WTC11 (cell line): ENCODE measurements at regions not wholly inside any gene's neighbourhood (a gene's known extent, or its start where the extent isn't known, plus 50 kb on each side); places are given as distances from the start of the nearest gene placed in this dataset.

ENCODE experiments used
- ATAC-seq: fragments of 200-7000 bp; cut with Tn5 transposase; 2 replicates; pipeline ENCODE4 v1.10.0; 2021; ENCODE audit warnings: mild to moderate bottlenecking, moderate library complexity
- CTCF ChIA-PET: fragments of 300-600 bp; sonication (Branson Sonifier 250); formaldehyde crosslinking; loops from one replicate; lab custom pipeline; 2021; ENCODE audit warnings: antibody characterized with exemption; lab: Charles Lee
- POLR2A ChIA-PET: fragments of 350-600 bp; sonication (Branson Sonifier 250); formaldehyde crosslinking; loops from one replicate; lab custom pipeline; 2021; ENCODE audit warnings: antibody characterized with exemption; lab: Charles Lee
- DNase-seq: peaks from one replicate; pipeline ENCODE4 v3.0.0; 2021; ENCODE audit warnings: low spot score
- H3K27ac Mint-ChIP-seq: 2 replicates; pipeline ENCODE4 v1.8.0; 2021; ENCODE audit warnings: mixed read lengths
- H3K27me3 Mint-ChIP-seq: 2 replicates; pipeline ENCODE4 v1.8.0; 2021; ENCODE audit warnings: low read depth, mild to moderate bottlenecking, moderate library complexity, mixed read lengths
- H3K36me3 Mint-ChIP-seq: 2 replicates; pipeline ENCODE4 v1.8.0; 2021; ENCODE audit warnings: mixed read lengths
- H3K4me1 Mint-ChIP-seq: 2 replicates; pipeline ENCODE4 v1.8.0; 2022; ENCODE audit warnings: mixed read lengths
- H3K4me3 Mint-ChIP-seq: 2 replicates; pipeline ENCODE4 v1.8.0; 2021; ENCODE audit warnings: mild to moderate bottlenecking, moderate library complexity, mixed read lengths
- H3K9me3 Mint-ChIP-seq: 2 replicates; pipeline ENCODE4 v1.8.0; 2021; ENCODE audit warnings: mixed read lengths
- AFF4 ChIP-seq: sonication (generic); formaldehyde crosslinking; IDR thresholded peaks from 2 replicates; pipeline ENCODE4 v1.8.1; 2023; ENCODE audit warnings: mild to moderate bottlenecking, missing genetic modification reagents, borderline replicate concordance
- CBFB ChIP-seq: sonication (generic); formaldehyde crosslinking; IDR thresholded peaks from 2 replicates; pipeline ENCODE4 v1.8.1; 2022; ENCODE audit warnings: mild to moderate bottlenecking, low read depth, missing genetic modification reagents
- CDX4 ChIP-seq: fragments of 250-450 bp; sonication (Bioruptor Pico); IDR thresholded peaks from 2 replicates; pipeline ENCODE4 v1.9.0; 2021; ENCODE audit warnings: moderate library complexity, mild to moderate bottlenecking, inconsistent platforms, borderline replicate concordance
- ETV6 ChIP-seq: sonication (generic); formaldehyde crosslinking; IDR thresholded peaks from 2 replicates; pipeline ENCODE4 v1.8.1; 2022; ENCODE audit warnings: mild to moderate bottlenecking, missing genetic modification reagents
- GTF2I ChIP-seq: fragments of 250-450 bp; sonication (Bioruptor Pico); conservative IDR thresholded peaks from 2 replicates; pipeline ENCODE4 v1.4.0; 2021; ENCODE audit warnings: mild to moderate bottlenecking
- HMGA2 ChIP-seq: fragments of 250-450 bp; sonication (Bioruptor Pico); IDR thresholded peaks from 2 replicates; pipeline ENCODE4 v1.4.0; 2021; ENCODE audit warnings: mild to moderate bottlenecking, moderate library complexity
- MAX ChIP-seq: sonication (generic); formaldehyde crosslinking; IDR thresholded peaks from 2 replicates; pipeline ENCODE4 v1.8.0; 2022; ENCODE audit warnings: mild to moderate bottlenecking, missing genetic modification reagents
- MXD4 ChIP-seq: fragments of 250-450 bp; sonication (Bioruptor Pico); IDR thresholded peaks from 2 replicates; pipeline ENCODE4 v1.8.0; 2021; ENCODE audit warnings: mild to moderate bottlenecking, moderate library complexity, borderline replicate concordance
- NR1H2 ChIP-seq: sonication (generic); formaldehyde crosslinking; IDR thresholded peaks from 2 replicates; pipeline ENCODE4 v1.9.0; 2021; ENCODE audit warnings: mild to moderate bottlenecking, moderate library complexity, missing genetic modification reagents
- OVOL2 ChIP-seq: fragments of 250-450 bp; sonication (Bioruptor Pico); IDR thresholded peaks from 2 replicates; pipeline ENCODE4 v1.9.0; 2021; ENCODE audit warnings: mild to moderate bottlenecking, borderline replicate concordance
- SP1 ChIP-seq: sonication (generic); formaldehyde crosslinking; conservative IDR thresholded peaks from 2 replicates; pipeline ENCODE4 v1.8.1; 2022; ENCODE audit warnings: missing genetic modification reagents
- TCF7 ChIP-seq: sonication (generic); formaldehyde crosslinking; IDR thresholded peaks from 2 replicates; pipeline ENCODE4 v1.8.0; 2022; ENCODE audit warnings: mild to moderate bottlenecking, low read depth, missing genetic modification reagents, moderate library complexity
- ZNF138 ChIP-seq: sonication (generic); formaldehyde crosslinking; conservative IDR thresholded peaks from 2 replicates; pipeline ENCODE4 v1.8.1; 2022; ENCODE audit warnings: mild to moderate bottlenecking, moderate library complexity, missing genetic modification reagents
- ZNF219 ChIP-seq: sonication (generic); formaldehyde crosslinking; IDR thresholded peaks from 2 replicates; pipeline ENCODE4 v1.8.0; 2023; ENCODE audit warnings: missing genetic modification reagents, mild to moderate bottlenecking, borderline replicate concordance
- ZNF263 ChIP-seq: sonication (generic); formaldehyde crosslinking; IDR thresholded peaks from 2 replicates; pipeline ENCODE4 v1.8.1; 2022; ENCODE audit warnings: low read depth, mild to moderate bottlenecking, moderate library complexity, missing genetic modification reagents
- ZNF396 ChIP-seq: fragments of 250-450 bp; sonication (Bioruptor Pico); IDR thresholded peaks from 2 replicates; pipeline ENCODE4 v1.8.0; 2021; ENCODE audit warnings: mild to moderate bottlenecking, moderate library complexity, borderline replicate concordance
- ZNF671 ChIP-seq: fragments of 250-450 bp; sonication (Bioruptor Pico); IDR thresholded peaks from 2 replicates; pipeline ENCODE4 v1.8.0; 2021; ENCODE audit warnings: mild to moderate bottlenecking
- TF ChIP-seq, protein P1 (sequence below): sonication (generic); formaldehyde crosslinking; IDR thresholded peaks from 2 replicates; pipeline ENCODE4 v1.8.1; 2023; ENCODE audit warnings: mild to moderate bottlenecking, missing genetic modification reagents, moderate library complexity
- TF ChIP-seq, protein P2 (sequence below): sonication (generic); formaldehyde crosslinking; IDR thresholded peaks from 2 replicates; pipeline ENCODE4 v1.8.0; 2023; ENCODE audit warnings: missing genetic modification reagents, mild to moderate bottlenecking, borderline replicate concordance

DNA sequence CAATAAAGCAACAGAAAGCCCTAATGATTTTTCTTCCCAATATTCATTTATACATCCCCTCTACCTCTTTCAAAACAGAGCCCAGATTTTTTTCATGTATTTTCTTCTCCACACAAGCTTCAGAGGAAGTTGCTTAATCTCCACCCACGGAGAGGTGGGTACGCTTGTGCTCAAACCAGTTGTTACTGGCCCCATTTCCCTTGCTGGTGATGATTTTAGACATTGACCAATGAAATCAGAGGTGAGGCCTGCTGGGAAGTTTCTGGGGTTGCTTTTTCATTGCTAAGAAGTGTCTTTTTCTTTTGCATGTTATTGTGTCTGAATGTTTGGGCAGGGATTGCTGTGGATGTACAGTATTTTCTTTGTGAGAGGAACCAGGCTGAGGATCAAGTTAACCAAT, 448.1 kb upstream of the B3GALT2 start:
- no peaks in the 10 kb centered on the region for H3K27me3 Mint-ChIP-seq
- no peaks in the 10 kb centered on the region for H3K36me3 Mint-ChIP-seq
- no peak for ATAC-seq
- peaks cover 10% of the 10 kb centered on the region for H3K4me1 Mint-ChIP-seq
- DNase-seq: no peak
- CTCF ChIA-PET: no interaction called here
- peaks cover 3% of the 10 kb centered on the region; the same call in 1 of the 2 replicates for H3K9me3 Mint-ChIP-seq
- TF ChIP-seq CBFB (CRISPR knock-in tag) (no peak), ZNF263 (CRISPR knock-in tag) (no peak), ZNF671 (no peak), ZNF138 (CRISPR knock-in tag) (no peak), ZNF219 (CRISPR knock-in tag) (no peak), TCF7 (no peak), SP1 (no peak), GTF2I (no peak), ZNF396 (no peak), OVOL2 (CRISPR knock-in tag) (no peak), HMGA2 (CRISPR knock-in tag) (no peak), MXD4 (CRISPR knock-in tag) (no peak), AFF4 (CRISPR knock-in tag) (no peak), MAX (no peak), ETV6 (no peak), CDX4 (CRISPR knock-in tag) (no peak), NR1H2 (no peak)
- POLR2A ChIA-PET: no interaction called here
- no peak overlapping the region for H3K27ac Mint-ChIP-seq
- no peak overlapping the region for H3K4me3 Mint-ChIP-seq

- TF ChIP-seq, protein P1, sequence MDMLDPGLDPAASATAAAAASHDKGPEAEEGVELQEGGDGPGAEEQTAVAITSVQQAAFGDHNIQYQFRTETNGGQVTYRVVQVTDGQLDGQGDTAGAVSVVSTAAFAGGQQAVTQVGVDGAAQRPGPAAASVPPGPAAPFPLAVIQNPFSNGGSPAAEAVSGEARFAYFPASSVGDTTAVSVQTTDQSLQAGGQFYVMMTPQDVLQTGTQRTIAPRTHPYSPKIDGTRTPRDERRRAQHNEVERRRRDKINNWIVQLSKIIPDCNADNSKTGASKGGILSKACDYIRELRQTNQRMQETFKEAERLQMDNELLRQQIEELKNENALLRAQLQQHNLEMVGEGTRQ (CRISPR knock-in tag): no peak
- TF ChIP-seq, protein P2, sequence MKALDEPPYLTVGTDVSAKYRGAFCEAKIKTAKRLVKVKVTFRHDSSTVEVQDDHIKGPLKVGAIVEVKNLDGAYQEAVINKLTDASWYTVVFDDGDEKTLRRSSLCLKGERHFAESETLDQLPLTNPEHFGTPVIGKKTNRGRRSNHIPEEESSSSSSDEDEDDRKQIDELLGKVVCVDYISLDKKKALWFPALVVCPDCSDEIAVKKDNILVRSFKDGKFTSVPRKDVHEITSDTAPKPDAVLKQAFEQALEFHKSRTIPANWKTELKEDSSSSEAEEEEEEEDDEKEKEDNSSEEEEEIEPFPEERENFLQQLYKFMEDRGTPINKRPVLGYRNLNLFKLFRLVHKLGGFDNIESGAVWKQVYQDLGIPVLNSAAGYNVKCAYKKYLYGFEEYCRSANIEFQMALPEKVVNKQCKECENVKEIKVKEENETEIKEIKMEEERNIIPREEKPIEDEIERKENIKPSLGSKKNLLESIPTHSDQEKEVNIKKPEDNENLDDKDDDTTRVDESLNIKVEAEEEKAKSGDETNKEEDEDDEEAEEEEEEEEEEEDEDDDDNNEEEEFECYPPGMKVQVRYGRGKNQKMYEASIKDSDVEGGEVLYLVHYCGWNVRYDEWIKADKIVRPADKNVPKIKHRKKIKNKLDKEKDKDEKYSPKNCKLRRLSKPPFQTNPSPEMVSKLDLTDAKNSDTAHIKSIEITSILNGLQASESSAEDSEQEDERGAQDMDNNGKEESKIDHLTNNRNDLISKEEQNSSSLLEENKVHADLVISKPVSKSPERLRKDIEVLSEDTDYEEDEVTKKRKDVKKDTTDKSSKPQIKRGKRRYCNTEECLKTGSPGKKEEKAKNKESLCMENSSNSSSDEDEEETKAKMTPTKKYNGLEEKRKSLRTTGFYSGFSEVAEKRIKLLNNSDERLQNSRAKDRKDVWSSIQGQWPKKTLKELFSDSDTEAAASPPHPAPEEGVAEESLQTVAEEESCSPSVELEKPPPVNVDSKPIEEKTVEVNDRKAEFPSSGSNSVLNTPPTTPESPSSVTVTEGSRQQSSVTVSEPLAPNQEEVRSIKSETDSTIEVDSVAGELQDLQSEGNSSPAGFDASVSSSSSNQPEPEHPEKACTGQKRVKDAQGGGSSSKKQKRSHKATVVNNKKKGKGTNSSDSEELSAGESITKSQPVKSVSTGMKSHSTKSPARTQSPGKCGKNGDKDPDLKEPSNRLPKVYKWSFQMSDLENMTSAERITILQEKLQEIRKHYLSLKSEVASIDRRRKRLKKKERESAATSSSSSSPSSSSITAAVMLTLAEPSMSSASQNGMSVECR (CRISPR knock-in tag): no peak
- ATAC-seq (no peak), DNase-seq (no peak)
- Mint-ChIP-seq H3K27ac (no peak overlapping the region), H3K9me3 (peaks cover 1% of the 10 kb centered on the region; the same call in 1 of the 2 replicates), H3K4me1 (peaks cover 15% of the 10 kb centered on the region), H3K27me3 (no peaks in the 10 kb centered on the region), H3K4me3 (no peak overlapping the region), H3K36me3 (no peaks in the 10 kb centered on the region)
- CTCF ChIA-PET: no interaction called here
- POLR2A ChIA-PET: no interaction called here
Measured at GRCh38 chr1:193633991-193634390, 447.6 kb upstream of the B3GALT2 start.
